H1 (cell line): ENCODE measurements at regions not wholly inside any gene's neighbourhood (a gene's known extent, or its start where the extent isn't known, plus 50 kb on each side); places are given as distances from the start of the nearest gene placed in this dataset.

Source experiments
- CTCF ChIA-PET: fragments of 300-600 bp; sonication (Branson Sonifier 250); formaldehyde crosslinking; loops from one replicate; lab custom pipeline; 2021; ENCODE audit not compliant: partially characterized antibody; lab: Charles Lee
- POLR2A ChIA-PET: fragments of 300-600 bp; sonication (Branson Sonifier 250); formaldehyde crosslinking; loops from one replicate; lab custom pipeline; 2021; ENCODE audit warnings: inconsistent platforms; ENCODE audit not compliant: partially characterized antibody; lab: Charles Lee
- DNase-seq, 2 experiments: peaks; one replicate each; pipeline versions ENCODE4 v3.0.0 to v3.0.0-alpha.2; 2010 to 2022; ENCODE audit warnings: low spot score in 2 of 2, low read depth in 1 of 2, mixed read lengths in 1 of 2
- FAIRE-seq: peaks from 2 replicates; lab custom pipeline; 2011; peaks lifted over from hg19 to GRCh38; lab: Jason Lieb, UNC
- H2AFZ ChIP-seq: 2 replicates; pipeline ENCODE4 v1.8.1; 2012; ENCODE audit warnings: low read length, inconsistent platforms
- H2AK5ac ChIP-seq: 2 replicates; pipeline ENCODE4 v1.6.1; 2013; ENCODE audit warnings: low read depth, low read length
- H2BK120ac ChIP-seq: replicated peaks from 2 replicates; pipeline ENCODE3; 2013; ENCODE audit warnings: low read depth, low read length, inconsistent platforms
- H2BK12ac ChIP-seq: 2 replicates; pipeline ENCODE4 v1.6.1; 2013; ENCODE audit warnings: low read depth, low read length
- H2BK15ac ChIP-seq: 2 replicates; pipeline ENCODE4 v1.6.1; 2013; ENCODE audit warnings: low read length
- H2BK20ac ChIP-seq: 2 replicates; pipeline ENCODE4 v1.6.1; 2013; ENCODE audit warnings: low read length
- H2BK5ac ChIP-seq: 2 replicates; pipeline ENCODE4 v1.6.1; 2013; ENCODE audit warnings: low read depth, low read length
- H3K14ac ChIP-seq: 2 replicates; pipeline ENCODE4 v1.6.1; 2013; ENCODE audit warnings: inconsistent platforms; ENCODE audit not compliant: insufficient read length
- H3K18ac ChIP-seq: 2 replicates; pipeline ENCODE4 v1.6.1; 2013; ENCODE audit warnings: low read length; ENCODE audit errors: extremely low read depth
- H3K23ac ChIP-seq: 2 replicates; pipeline ENCODE4 v1.6.1; 2013; ENCODE audit warnings: inconsistent platforms; ENCODE audit not compliant: insufficient read length
- H3K23me2 ChIP-seq: 2 replicates; pipeline ENCODE4 v1.6.1; 2013; ENCODE audit warnings: low read depth, low read length
- H3K27ac ChIP-seq: 2 replicates; pipeline ENCODE4 v1.6.1; 2011; ENCODE audit warnings: low read depth, low read length, inconsistent platforms
- H3K27me3 ChIP-seq, 4 experiments: replicated peaks in 1 of 4; 1 replicate in 1 of 4; 2 replicates in 3 of 4; pipeline versions ENCODE4 v1.6.1 to v1.8.1; 2011 to 2013; ENCODE audit warnings: low read length in 3 of 4, mild to moderate bottlenecking in 3 of 4, inconsistent platforms in 2 of 4, mixed read lengths in 2 of 4, moderate library complexity in 1 of 4; ENCODE audit not compliant: control insufficient read depth in 3 of 4, insufficient read depth in 3 of 4; ENCODE audit errors: extremely low read depth in 1 of 4
- H3K36me3 ChIP-seq, 4 experiments: 2 replicates each; pipeline versions ENCODE4 v1.6.1 to v1.8.1; 2011 to 2013; ENCODE audit warnings: mild to moderate bottlenecking in 4 of 4, low read length in 3 of 4, moderate library complexity in 2 of 4, control low read depth in 1 of 4, inconsistent platforms in 1 of 4; ENCODE audit not compliant: insufficient read depth in 4 of 4, control insufficient read depth in 2 of 4
- H3K4ac ChIP-seq: replicated peaks from 2 replicates; pipeline ENCODE3; 2013; ENCODE audit warnings: low read length, low read depth, mixed read lengths, inconsistent platforms; ENCODE audit not compliant: insufficient read length
- H3K4me1 ChIP-seq, 4 experiments: replicated peaks in 1 of 4; 1 replicate in 1 of 4; 2 replicates in 3 of 4; pipeline versions ENCODE4 v1.6.1 to v1.8.1; 2011 to 2013; ENCODE audit warnings: low read length in 3 of 4, inconsistent platforms in 2 of 4, mixed read lengths in 1 of 4; ENCODE audit not compliant: insufficient read depth in 4 of 4, control insufficient read depth in 3 of 4
- H3K4me2 ChIP-seq, 2 experiments: 2 replicates each; pipeline versions ENCODE4 v1.6.1 to v1.8.1; 2011 to 2013; ENCODE audit warnings: low read depth in 2 of 2, low read length in 2 of 2, control low read depth in 1 of 2, inconsistent platforms in 1 of 2, mild to moderate bottlenecking in 1 of 2; ENCODE audit not compliant: insufficient read depth in 1 of 2
- H3K4me3 ChIP-seq, 4 experiments: fragments of 200-600, 300-600 bp in 1 of 4; sonication (generic), shearing (Covaris generic), sonication (Bioruptor Twin) in 1 of 4; 2 replicates each; pipeline versions ENCODE4 v1.5.1 to v1.8.1; 2011 to 2016; ENCODE audit warnings: low read length in 4 of 4, low read depth in 3 of 4, control low read depth in 2 of 4, inconsistent platforms in 2 of 4, mild to moderate bottlenecking in 2 of 4, mixed read lengths in 1 of 4, moderate library complexity in 1 of 4; ENCODE audit not compliant: insufficient read depth in 2 of 4; ENCODE audit errors: extremely low read depth in 1 of 4
- H3K56ac ChIP-seq: replicated peaks from 2 replicates; pipeline ENCODE3; 2013; ENCODE audit warnings: low read depth, mild to moderate bottlenecking, mixed read lengths, low read length, inconsistent platforms; ENCODE audit not compliant: insufficient read length
- H3K79me1 ChIP-seq: 2 replicates; pipeline ENCODE4 v1.6.1; 2013; ENCODE audit warnings: low read depth, low read length, control low read depth
- H3K79me2 ChIP-seq, 2 experiments: 2 replicates each; pipeline versions ENCODE4 v1.6.1 to v1.8.1; 2012 to 2013; ENCODE audit warnings: low read length in 2 of 2, mild to moderate bottlenecking in 2 of 2, inconsistent platforms in 1 of 2; ENCODE audit not compliant: insufficient read depth in 2 of 2, control insufficient read depth in 1 of 2
- H3K9ac ChIP-seq, 4 experiments: replicated peaks in 1 of 4; 1 replicate in 1 of 4; 2 replicates in 3 of 4; pipeline versions ENCODE4 v1.6.1 to v1.8.1; 2011 to 2013; ENCODE audit warnings: low read depth in 3 of 4, low read length in 3 of 4, control low read depth in 2 of 4, mild to moderate bottlenecking in 2 of 4, moderate library complexity in 2 of 4, inconsistent platforms in 1 of 4; ENCODE audit errors: extremely low read depth in 1 of 4
- H3K9me3 ChIP-seq, 2 experiments: 2 replicates each; pipeline versions ENCODE4 v1.6.1 to v1.8.1; 2012 to 2013; ENCODE audit warnings: mild to moderate bottlenecking in 2 of 2, moderate library complexity in 2 of 2, control low read depth in 1 of 2, inconsistent platforms in 1 of 2, low read depth in 1 of 2, low read length in 1 of 2, mixed read lengths in 1 of 2; ENCODE audit not compliant: insufficient read depth in 2 of 2
- H4K20me1 ChIP-seq, 2 experiments: replicated peaks in 1 of 2; 2 replicates each; pipeline versions ENCODE3 to v1.8.1; 2011 to 2013; ENCODE audit warnings: inconsistent platforms in 2 of 2, low read length in 2 of 2, mild to moderate bottlenecking in 1 of 2; ENCODE audit not compliant: insufficient read depth in 2 of 2, control insufficient read depth in 1 of 2
- H4K5ac ChIP-seq: 2 replicates; pipeline ENCODE4 v1.6.1; 2013; ENCODE audit warnings: low read length, low read depth, mixed read lengths, inconsistent platforms; ENCODE audit not compliant: insufficient read length
- H4K8ac ChIP-seq: 2 replicates; pipeline ENCODE4 v1.8.0; 2013; ENCODE audit warnings: mild to moderate bottlenecking, moderate library complexity, low read length, inconsistent platforms; ENCODE audit not compliant: insufficient read depth; ENCODE audit errors: extremely low read depth
- H4K91ac ChIP-seq: replicated peaks from 2 replicates; pipeline ENCODE3; 2013; ENCODE audit warnings: low read length, mixed read lengths, inconsistent platforms; ENCODE audit not compliant: insufficient read length
- CHD1 ChIP-seq: IDR thresholded peaks from 2 replicates; pipeline ENCODE4 v1.6.1; 2012; ENCODE audit warnings: low read depth, low read length, improper control_type of control experiment
- TBP ChIP-seq: IDR thresholded peaks from 2 replicates; pipeline ENCODE4 v1.6.1; 2011; ENCODE audit warnings: low read depth, low read length, improper control_type of control experiment
- ZNF274 ChIP-seq: IDR thresholded peaks from 2 replicates; pipeline ENCODE4 v1.7.0; 2012; ENCODE audit warnings: low read length, borderline replicate concordance; ENCODE audit errors: extremely low read depth
- WGBS, 2 experiments: shearing (Covaris generic) in 1 of 2; methylation state at CpG; one replicate each; pipeline versions ENCODE4 v1.1.6 to v1.1.7; 2013 to 2015; ENCODE audit warnings: low lambda C conversion rate in 2 of 2, mixed read lengths in 2 of 2, inconsistent platforms in 1 of 2, low coverage in 1 of 2, missing lambda C conversion rate in 1 of 2; ENCODE audit not compliant: insufficient replicate concordance in 2 of 2, insufficient coverage in 1 of 2, insufficient read length in 1 of 2; ENCODE audit errors: extremely low coverage in 1 of 2, missing lambda C conversion rate in 1 of 2; 5-methylcytosine and 5-hydroxymethylcytosine counted together
- TF ChIP-seq, protein P1 (sequence below): IDR thresholded peaks from 2 replicates; pipeline ENCODE4 v1.6.1; 2012; ENCODE audit warnings: inconsistent platforms

DNA sequence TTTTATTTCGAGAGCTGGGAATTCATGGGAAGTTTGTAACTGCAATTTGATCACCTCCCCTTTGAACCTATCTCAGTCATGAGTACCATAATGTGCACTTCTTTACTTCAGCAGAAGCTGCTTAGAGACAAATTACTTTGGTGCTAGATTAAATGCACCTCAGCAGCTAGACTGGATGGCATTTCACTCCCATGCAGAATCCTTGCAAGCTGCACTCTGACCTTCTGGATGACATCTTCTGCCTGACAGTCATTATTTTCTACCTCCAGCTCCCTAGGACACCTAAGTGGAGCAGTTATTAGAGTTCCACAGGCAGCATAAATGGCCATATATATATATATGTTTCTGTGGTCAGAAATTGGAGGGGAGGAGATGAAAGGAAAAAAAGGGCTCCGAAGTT lies 366.0 kb upstream of the TMPRSS15 start:
- no peak overlapping the region for H2AFZ ChIP-seq
- no peak for FAIRE-seq

More for the DNA sequence above, 366.0 kb upstream of the TMPRSS15 start:
- Histone ChIP-seq H3K36me3 (no peaks in the 10 kb centered on the region), H3K79me2 (no peaks in the 10 kb centered on the region), H4K5ac (no peak overlapping the region), H4K8ac (no peak overlapping the region), H4K91ac (no peak overlapping the region), H2BK15ac (no peak overlapping the region), H3K18ac (no peak overlapping the region), H2BK5ac (no peak overlapping the region), H3K9me3 (no peaks in the 10 kb centered on the region), H3K9ac (no peak overlapping the region), H3K79me1 (no peaks in the 10 kb centered on the region), H3K27ac (no peak overlapping the region), H3K56ac (no peak overlapping the region), H2AK5ac (no peak overlapping the region), H3K4me1 (no peaks in the 10 kb centered on the region), H3K14ac (no peak overlapping the region), H4K20me1 (no peaks in the 10 kb centered on the region), H3K4me2 (no peak overlapping the region), H2BK12ac (no peak overlapping the region), H3K27me3 (no peaks in the 10 kb centered on the region), H3K23ac (no peak overlapping the region), H2BK120ac (no peak overlapping the region), H3K4ac (no peak overlapping the region), H3K23me2 (no peaks in the 10 kb centered on the region; the same call in 1 of the 2 replicates), H3K4me3 (no peak overlapping the region), H2BK20ac (no peak overlapping the region)
- 87% methylated on average over 2 of the region's 2 CpGs; no CpG with 5 or more reads in 1 of the 2 experiments for WGBS, 2 experiments
- POLR2A ChIA-PET = no interaction called here
- no peak for DNase-seq
- CTCF ChIA-PET = interaction anchor here (1.5 kb wide), 1 partner anchor 25 kb away, joined by 4 read pairs; no protein-coding TSS in a partner anchor
- no peak for TF ChIP-seq CHD1
- no peak for TF ChIP-seq TBP
- TF ChIP-seq, protein P1, sequence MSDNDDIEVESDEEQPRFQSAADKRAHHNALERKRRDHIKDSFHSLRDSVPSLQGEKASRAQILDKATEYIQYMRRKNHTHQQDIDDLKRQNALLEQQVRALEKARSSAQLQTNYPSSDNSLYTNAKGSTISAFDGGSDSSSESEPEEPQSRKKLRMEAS = no peak
- no peak for TF ChIP-seq ZNF274
